SIG-M5 treated with dmso at 0.1 percent for 504 hours (cell line): ENCODE measurements at regions not wholly inside any gene's neighbourhood (a gene's known extent, or its start where the extent isn't known, plus 50 kb on each side); places are given as distances from the start of the nearest gene placed in this dataset.

Experiments
- DNase-seq: peaks from one replicate; lab custom pipeline; 2025; ENCODE audit not compliant: unreplicated experiment; lab: John Stamatoyannopoulos, UW

GRCh38 chr3:161989012-161989411 lies 492.4 kb downstream of the OTOL1 start:
- no peak for DNase-seq

DNA sequence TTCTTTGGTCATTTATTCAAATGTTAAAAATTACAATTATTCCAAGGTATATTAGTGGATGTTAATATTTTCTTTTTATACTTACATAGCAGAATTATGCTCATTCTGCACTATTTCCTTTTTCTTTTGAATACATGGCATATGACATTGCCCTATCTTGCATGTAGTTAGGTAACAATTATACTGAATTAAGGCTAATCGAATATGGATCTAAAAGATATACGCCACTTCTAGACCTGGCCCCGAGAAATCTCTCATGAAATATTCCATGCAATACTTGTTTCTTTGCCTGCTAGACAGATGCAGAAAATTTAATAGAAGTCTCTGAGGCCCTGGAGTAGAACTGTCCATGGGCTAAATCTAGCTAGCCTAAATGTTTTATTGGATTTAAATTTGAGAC lies 493.4 kb downstream of the OTOL1 start:
- no peak for DNase-seq

DNA sequence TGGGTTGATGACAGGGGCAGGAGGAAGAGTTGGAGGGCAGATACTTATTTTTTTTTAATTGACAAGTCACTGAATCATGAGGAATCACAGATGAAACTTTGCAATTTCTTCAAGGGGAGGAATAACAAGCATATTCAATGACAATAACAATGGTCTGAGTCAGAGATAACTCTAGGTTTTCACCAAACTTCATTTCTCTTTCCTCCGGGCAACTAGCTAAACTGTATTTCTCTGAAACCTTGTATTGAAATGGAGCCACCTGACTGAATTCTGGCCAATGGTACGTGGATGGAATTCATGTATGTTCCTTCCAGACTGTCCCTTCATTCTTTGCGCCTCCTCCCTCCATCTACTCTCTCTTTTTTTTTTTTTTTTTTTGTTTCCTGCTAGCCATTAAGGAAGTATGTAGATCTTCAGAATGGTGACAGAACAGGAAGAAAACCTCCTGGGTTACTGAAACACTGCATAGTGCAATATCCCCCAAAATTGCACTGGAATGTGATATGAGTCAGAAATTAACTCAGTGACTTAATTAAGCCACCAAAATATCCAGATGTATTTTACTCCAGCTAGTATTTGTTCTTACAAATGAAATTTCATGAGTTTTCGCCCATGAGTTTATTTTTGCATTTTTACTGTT lies 495.4 kb downstream of the OTOL1 start:
- peak; percentile 12 for DNase-seq

DNA sequence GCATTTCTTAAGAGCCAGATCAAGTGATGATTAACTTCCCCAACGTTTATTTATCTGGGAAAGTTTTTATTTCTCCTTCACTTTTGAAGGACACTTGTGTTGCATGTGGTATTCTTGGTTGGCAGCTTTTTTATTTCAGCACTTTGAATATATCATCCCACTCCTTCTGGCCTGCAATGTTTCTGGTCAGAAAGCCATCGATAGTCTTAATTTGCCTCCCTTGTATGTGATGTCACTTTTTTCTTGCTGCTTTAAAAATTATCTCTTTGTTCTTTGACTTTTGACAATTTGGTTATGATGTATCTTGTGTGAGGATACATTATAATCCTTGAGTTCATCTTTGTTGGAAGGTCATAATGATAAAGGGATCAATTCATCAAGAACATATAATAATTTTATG lies 503.2 kb downstream of the OTOL1 start:
- DNase-seq: no peak

DNA sequence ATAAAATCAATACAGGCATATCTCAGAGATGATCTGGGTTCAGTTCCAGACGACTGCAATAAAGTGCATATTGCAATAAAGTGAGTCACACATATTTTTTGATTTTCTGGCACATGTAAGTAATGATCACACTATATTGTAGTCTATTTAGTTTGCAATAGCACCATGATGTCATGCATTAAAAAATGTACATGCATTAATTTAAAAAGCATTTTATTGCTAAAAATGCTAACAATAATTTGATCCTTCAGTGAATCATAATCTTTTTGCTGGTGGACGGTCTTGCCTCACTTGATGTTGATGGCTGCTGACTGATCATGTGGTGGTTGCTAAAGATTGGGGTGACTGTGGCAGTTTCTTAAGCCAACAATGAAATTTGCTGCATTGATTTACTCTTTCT lies 511.1 kb downstream of the OTOL1 start:
- DNase-seq: no peak

- no peak for DNase-seq
These were observed 516.0 kb downstream of the OTOL1 start for GRCh38 chr3:162012633-162013032.

GRCh38 chr3:162014284-162014683 lies 517.7 kb downstream of the OTOL1 start:
- no peak for DNase-seq

DNA sequence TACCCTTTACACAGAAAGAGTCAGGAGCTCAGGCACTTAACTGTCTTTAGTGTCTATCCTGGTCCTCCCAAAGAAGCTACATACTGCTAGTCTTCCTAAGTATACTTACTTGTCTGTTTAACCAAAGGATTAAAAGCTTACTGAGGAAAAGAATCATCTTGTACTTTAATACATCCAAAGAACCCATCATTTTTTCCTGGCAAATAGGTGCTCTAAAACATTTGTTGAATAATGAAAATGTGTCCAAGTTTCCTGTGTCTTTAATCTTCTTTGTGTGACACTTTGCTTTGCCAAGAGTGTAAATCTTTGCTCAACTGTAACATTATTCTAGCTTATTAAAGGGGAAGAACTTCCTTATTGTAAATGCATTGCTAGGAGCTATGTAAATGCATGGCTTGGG lies 519.2 kb downstream of the OTOL1 start:
- DNase-seq: no peak

DNA sequence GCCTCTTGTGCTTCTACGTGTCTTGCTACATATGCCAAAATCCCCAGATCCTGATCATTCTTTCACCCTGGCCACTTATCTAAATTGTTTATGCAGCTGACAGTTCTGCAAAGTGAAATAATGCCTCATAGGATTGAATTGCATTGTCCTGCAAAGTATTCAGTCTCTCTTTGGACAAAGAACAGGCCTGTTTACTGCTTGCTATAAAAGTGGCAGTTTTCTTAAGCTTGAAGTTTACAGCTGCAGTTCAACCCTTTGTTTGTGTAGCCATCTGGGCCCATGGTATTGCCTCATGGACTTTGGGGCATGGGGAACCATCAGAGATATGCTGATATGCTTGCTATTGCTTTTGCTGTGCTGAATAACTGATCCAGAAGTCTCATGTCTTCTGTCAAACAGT lies 523.2 kb downstream of the OTOL1 start:
- DNase-seq: no peak

GRCh38 chr3:162021206-162021605 lies 524.6 kb downstream of the OTOL1 start:
- DNase-seq: no peak

DNA sequence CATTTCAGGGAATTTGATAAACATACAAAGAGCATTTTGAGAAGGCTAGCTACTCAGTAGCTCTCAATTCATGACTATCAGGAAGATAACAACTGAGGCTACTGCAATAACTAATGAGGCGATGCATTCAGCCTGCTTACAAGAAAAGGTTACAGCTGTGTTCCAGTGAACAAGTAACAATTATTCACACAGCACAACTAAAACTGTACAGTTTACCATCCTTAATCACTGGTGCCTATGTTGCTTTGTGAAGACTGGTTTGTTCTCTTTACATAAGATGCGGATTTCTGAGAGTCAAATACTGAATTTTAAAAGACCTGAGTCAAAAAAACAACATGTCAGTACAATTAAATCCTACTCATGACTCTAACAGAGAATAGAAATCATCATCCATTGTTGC lies 526.3 kb downstream of the OTOL1 start:
- no peak for DNase-seq

- DNase-seq: no peak
These were observed 533.1 kb downstream of the OTOL1 start for GRCh38 chr3:162029736-162030135.

DNA sequence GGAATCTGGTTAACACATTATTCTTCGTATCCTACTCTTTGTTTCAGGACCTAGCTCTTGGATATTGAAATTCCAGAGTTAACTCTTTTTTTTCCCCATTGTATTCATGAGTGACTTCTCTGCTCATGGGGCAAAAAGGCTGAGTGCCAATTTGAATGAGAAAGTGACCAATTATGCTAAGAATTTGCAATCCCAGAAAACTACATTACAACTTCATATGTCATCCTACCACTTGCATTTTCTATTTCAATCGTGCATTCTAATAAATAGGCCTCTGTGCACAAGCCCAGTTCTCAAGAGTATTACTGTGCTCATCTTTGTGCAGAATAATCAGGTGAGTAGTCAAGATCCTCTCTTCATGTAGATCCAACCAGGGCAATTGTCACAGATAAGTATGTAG lies 537.8 kb downstream of the OTOL1 start:
- no peak for DNase-seq

DNA sequence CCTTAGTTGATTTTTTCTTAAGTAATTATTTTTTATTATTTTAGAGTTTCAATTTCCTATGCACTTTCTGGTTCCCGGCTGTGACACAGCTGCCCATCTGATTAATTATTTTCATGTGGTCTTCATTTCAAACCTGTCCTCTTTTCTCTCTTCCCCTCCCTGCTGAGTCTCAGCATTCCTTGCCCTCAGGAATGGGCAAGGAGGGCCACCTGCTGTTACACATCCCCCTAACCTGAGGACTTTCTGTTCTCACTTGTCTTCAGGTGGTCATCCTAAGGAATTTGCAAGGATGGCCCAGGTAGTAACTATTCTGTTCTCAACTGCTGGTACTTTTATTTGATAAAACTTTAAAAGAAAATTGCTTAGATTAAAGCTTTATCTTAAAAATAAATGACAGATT lies 545.0 kb downstream of the OTOL1 start:
- no peak for DNase-seq

- no peak for DNase-seq
These were observed 556.0 kb downstream of the OTOL1 start for GRCh38 chr3:162052636-162053035.

DNA sequence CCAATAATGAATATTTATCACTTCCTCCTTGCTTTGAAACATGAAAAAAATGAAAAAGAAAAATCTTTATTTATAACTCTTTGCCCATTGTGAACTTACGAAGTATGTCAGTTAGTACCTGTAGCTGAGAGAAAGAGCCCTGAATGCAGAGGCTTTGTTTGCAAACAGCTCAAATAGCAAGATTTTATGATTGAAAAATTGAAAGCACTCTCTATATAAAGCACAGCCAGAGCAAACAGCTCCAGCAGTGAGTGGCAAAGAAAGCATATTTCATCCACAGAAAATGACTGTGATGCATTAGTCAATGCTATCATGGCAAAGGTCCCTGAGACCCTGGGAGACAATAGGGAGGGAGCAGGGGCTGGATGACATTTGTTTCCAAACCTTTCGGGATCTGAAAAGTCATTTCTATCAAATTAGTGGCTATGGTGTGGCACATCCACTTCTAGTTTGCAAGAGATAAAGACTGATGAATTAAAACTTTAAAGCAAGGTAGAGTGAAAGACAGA lies 576.1 kb downstream of the OTOL1 start:
- no peak for DNase-seq

- no peak for DNase-seq
These were observed 576.9 kb downstream of the OTOL1 start for GRCh38 chr3:162073422-162073975.

DNA sequence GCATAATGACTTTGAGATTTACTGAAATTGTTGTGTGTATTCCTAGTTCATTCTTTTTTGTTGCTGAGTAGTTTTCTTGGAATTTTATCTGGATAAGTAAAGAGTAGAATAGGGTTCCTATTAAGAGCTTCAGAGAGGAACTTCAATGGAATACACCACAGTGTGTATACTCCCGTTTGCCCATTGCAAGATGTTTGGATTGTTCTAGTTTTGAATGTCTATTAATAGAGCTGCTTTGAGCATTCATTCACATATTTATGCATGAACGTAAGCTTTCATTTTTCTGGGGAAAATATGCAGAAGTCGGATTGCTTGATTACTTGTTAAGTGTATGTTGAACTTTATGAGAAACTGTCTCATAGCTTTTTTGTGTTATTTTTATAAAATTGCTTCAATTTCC lies 580.5 kb downstream of the OTOL1 start:
- no peak for DNase-seq

GRCh38 chr3:162082516-162082915 lies 585.9 kb downstream of the OTOL1 start:
- no peak for DNase-seq

- DNase-seq: no peak
These were observed 590.8 kb downstream of the OTOL1 start for GRCh38 chr3:162087361-162087760.

DNA sequence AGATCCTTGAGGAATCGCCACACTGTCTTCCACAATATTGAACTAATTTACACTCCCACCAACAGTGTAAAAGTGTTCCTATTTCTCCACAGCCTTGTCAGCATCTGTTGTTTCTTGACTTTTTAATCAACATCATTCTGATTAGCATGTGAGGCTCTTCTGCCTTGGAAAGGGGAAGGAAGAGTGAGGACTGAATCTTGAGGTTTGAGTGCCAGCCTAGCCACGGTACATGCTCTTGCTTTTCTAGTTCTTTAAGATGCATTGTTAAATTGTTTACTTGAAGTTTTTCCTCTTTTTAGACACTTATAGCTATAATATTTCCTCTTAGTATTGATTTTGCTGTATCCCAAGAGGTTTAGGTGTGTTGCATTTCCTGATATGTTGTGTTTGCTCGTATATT lies 596.1 kb downstream of the OTOL1 start:
- DNase-seq: no peak

DNA sequence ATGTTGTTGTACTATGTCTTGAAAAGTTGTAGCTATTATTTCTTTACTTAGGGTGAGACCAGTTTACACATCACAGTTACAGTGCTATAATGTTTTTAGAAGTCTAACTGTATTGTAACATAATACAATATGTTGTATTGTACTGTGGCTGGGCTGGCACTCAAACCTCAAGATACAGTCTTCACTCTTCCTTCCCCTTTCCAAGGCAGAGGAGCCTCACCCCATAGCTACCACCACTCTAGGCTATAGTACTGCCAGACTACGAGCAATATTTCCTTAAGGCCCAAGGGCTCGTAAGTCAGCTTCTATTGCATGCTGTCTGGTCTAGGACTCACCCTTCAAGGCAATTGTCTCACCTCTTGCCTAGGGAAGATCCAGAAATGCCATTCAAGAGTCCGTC lies 597.7 kb downstream of the OTOL1 start:
- no peak for DNase-seq

GRCh38 chr3:162096874-162097273 lies 600.3 kb downstream of the OTOL1 start:
- no peak for DNase-seq
